Activated CD4-positive, alpha-beta T cell treated with anti-CD3 and anti-CD28 coated beads for 48 hours (primary cell): ENCODE measurements at regions not wholly inside any gene's neighbourhood (a gene's known extent, or its start where the extent isn't known, plus 50 kb on each side); places are given as distances from the start of the nearest gene placed in this dataset.
"Not testable (repeated sequence)": the region's sequence is repeated elsewhere in the genome, so short reads cannot be mapped to it uniquely, and the experiment has no call there.

Experiments used
- DNase-seq: peaks from one replicate; pipeline ENCODE4 v3.0.0-alpha.2; 2020

DNA sequence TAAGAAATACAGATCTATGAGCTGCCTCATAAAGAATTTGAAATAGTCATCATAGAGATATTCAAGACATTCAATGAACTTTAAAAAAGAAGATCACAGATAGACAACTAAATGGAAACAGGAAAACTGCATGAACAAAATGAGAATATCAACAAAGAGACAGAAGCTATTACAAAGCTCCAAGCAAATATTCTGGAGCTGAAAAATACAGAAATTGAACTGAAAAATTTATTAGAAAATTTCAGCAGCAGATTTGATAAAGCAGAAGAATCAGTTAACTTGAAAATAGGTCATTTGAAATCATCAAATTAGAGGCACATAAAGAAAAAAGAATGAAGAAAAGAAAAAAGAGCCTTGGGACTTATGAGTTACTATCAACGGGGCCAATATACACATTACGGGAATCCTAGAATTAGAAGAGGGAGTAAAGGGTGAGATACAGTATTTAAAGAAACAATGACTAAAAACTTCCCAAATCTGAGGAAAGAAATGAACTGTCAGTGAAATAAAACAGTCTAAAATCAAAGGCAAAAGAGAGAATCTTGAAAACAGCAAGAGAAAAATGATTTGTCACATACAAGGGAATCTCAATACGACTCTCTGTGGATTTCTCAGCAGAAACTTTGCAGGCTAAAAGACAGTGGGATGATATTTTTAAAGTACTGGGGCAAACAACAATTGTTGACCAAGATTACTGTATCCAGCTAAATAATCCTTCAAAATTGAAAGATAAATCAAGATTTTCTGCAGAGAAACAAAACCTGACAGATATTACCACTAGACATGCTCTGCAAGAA, 641.6 kb downstream of the ANKRD50 start:
- no peak for DNase-seq

GRCh38 chr4:124075276-124075675, 637.3 kb downstream of the ANKRD50 start:
- DNase-seq: not testable (repeated sequence)

DNA sequence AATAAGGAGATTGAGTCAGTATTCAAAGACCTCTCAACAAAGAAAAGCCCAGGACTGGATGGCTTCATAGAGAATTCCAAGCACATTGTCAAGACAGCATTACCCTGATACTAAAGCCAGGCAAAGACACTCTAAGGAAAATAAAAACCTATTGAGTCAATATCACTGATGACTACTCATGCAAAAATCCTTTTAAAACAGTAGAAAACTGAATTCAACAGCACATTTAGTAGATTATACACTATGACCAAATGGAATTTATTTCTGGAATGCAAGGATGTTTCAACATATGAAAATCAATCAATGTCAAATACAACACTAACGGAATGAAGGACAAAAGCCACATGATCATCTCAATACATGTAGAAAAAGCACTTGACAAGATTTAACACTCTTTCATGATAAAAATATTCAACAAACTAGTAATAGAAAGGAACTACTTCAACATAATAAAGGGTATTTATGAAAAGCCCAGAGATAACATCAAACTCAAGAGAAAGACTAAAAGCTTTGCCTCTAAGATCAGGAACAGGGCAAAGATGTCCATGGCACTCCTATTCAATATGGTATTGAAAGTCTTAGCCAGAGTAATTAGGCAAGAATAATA, 633.3 kb downstream of the ANKRD50 start:
- DNase-seq: no peak

- no peak for DNase-seq
Observed at GRCh38 chr4:124083711-124084110, 628.8 kb downstream of the ANKRD50 start.

- no peak for DNase-seq
Observed at GRCh38 chr4:124085561-124086180, 626.9 kb downstream of the ANKRD50 start.

DNA sequence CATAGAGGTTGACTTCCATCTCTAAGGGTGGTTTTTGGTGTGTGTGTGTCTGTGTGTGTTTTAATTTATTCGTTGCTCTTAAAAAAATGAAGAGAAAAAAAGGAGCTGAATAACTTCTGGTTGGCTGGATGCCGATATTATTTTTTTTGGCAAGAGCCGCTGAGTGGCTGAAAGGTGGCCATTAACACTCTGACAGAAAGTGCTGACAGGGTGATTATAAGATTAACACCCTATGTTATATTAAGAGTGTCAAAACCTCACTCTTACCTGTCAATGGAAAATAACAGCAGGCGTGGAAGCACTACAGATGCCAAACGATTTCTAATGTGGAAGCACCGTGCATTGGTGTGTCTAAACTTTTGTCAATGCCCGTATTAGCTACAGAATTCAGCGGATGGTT, 622.5 kb downstream of the ANKRD50 start:
- no peak for DNase-seq

DNA sequence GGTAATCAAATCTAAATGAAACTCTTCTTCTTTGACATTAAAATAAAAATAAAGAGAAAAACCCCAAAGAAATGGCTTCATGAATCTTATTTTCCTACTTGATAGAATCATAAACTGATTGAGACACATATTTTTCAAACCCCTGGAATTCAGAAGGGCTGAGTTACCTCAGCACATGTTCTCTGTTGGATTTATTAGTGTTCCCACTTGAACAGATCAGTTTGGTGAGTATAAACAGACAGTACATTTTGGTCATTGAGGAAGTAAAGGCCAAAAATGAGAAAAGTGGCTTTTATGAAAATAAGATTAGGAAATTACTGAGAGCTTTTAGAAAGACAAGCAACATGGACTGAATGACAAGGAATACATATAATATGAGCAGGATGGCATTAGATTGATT, 620.4 kb downstream of the ANKRD50 start:
- no peak for DNase-seq

DNA sequence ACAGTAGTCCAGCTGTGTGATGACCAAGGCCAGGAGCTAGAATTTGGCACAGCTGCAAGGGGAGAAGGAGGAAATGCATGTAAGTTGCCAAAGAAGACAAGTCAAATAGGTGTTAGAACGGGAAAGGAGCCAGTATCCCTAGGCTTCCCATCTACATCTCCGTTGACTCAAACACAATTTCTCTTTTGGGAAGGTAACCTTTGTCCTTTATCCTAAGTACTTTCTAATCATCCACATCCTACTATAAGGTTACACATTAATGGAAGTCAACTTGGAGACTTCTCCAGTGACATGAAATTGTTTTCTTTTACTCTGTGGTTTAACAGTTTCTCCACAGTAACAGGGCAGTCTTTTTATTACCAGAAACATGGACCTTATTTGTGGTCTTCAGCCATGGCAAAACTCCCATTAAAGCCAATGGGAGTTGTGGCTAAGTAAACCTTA, 620.0 kb downstream of the ANKRD50 start:
- no peak for DNase-seq

DNA sequence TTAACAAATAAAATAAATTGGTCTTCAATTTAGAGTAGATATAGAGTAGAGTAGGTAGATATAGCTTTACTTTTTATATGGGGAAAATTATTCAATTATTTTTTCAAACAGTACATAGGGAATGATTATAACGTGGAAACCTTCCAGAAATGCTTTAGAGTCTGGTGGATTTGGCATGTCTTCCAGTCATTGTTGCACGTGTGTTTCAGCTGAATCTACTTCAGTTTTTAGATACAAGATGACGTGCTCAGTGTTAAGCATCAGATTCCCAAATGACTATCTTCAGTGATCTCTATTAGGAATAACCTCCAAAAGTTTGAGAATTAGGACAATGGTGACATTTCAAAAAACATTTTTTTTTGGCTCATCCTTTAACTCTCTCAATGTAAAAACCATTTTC, 616.9 kb downstream of the ANKRD50 start:
- DNase-seq: no peak

- no peak for DNase-seq
Observed at GRCh38 chr4:124096290-124096689, 616.2 kb downstream of the ANKRD50 start.

DNA sequence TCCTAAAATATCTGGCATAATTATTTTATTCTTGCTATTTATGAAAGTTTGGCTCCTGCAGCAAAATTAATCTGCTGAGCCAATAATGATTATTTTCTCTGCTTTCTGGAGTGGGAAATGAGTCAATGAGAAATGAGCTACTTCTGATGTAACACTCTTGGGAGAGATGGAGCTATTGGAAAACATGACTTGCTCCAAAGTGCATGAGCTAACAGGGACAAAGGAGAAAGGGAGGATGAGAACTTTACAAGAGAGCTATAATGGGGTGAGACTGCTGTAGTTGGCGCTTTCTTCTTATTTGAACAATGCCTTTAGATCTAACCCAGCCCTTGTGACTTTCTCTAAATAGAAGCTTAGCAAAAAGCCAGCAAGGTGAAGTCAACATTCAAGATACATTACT, 615.1 kb downstream of the ANKRD50 start:
- no peak for DNase-seq

GRCh38 chr4:124104101-124104500, 608.4 kb downstream of the ANKRD50 start:
- DNase-seq: no peak

GRCh38 chr4:124104628-124105027, 607.9 kb downstream of the ANKRD50 start:
- no peak for DNase-seq

GRCh38 chr4:124105212-124105611, 607.3 kb downstream of the ANKRD50 start:
- DNase-seq: no peak

GRCh38 chr4:124111411-124111810, 601.1 kb downstream of the ANKRD50 start:
- no peak for DNase-seq

DNA sequence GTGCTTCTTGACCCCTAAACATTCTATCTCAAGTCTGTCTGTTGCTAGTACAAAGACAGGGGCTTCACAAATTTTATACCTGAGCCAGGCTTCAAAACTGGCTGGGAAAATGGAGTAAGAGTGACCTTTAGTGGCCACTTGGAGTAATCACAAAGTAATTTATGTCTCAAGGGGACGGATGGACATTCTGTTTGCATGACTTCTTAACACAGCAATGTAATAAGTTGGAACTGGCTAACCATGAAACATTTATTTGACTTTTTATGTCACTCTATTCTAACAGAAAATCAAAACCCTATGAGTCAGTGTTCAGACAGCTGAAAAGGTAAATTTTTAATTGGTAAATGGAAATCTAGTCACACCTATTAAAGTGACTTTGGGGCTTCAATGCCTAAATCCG, 600.6 kb downstream of the ANKRD50 start:
- DNase-seq: no peak

GRCh38 chr4:124118061-124118460, 594.5 kb downstream of the ANKRD50 start:
- DNase-seq: no peak

GRCh38 chr4:124121461-124121971, 591.0 kb downstream of the ANKRD50 start:
- DNase-seq: no peak

- DNase-seq: no peak
Observed at GRCh38 chr4:124123181-124123580, 589.4 kb downstream of the ANKRD50 start.

DNA sequence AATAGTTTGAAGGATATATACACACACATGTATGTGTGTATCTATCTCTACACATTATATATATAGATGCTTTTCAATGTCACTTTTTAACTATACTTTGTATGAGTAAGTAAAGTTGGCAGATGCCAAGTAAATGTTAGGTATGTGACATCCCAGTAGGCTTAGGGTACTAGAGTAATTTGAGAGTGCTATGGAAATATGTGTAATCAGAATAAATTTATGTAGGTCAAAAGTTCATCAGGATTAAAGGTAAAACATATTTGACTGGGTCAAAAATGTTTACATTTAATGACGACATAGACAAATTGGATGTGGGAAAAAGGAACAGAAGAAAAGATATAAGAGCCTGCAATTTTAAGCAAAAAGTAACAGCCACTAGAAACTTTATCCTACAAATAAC, 588.8 kb downstream of the ANKRD50 start:
- no peak for DNase-seq

DNA sequence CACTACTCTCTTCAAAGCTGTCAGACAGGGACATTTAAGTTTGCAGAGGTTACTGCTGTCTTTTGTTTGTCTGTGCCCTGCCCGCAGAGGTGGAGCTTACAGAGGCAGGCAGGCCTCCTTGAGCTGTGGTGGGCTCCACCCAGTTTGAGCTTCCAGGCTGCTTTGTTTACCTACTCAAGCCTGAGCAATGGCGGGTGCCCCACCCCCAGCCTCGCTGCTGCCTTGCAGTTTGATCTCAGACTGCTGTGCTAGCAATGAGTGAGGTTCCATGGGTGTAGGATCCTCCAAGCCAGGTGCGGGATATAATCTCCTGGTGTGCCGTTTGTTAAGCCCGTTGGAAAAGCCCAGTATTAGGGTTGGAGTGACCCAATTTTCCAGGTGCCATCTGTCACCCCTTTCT, 581.2 kb downstream of the ANKRD50 start:
- DNase-seq: not testable (repeated sequence)

DNA sequence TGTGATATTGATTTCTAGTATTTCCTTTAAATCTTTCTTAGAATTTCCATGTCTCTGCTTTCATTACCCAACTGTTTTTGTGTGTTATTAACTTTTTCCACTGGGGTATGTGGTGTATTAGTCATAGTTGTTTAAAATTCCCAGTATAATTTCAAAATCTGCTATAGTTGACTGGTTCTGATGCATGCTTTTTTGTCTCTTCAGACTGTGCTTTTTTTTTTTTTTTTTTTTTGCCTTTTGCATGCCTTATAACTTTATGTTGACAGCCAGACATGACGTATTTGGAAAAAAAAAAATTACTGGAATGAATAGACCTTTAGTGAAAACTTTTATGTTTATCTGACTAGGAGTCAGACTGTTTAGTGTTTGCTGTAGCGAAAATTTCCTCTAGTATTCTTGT, 580.4 kb downstream of the ANKRD50 start:
- DNase-seq: no peak

DNA sequence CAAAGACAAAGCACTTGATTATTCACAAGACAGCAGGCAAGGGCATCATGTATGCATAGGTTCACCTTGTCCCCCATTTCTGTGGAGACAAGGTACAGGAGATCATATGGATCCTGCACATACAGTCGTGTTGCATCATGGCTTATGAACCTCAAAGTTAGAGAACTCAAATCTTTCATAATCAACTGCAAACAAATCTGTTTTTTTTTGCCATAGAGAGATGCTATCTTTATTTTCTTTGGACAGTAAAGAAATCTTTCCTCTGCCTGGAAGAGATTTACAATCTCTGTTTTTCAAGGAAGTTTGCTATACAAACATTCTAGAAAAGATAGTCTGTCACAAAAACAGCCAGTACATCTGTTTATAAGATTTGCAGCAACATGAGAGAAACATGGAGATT, 578.8 kb downstream of the ANKRD50 start:
- DNase-seq: no peak

GRCh38 chr4:124135409-124135813, 577.1 kb downstream of the ANKRD50 start:
- DNase-seq: no peak
